Kidney (tissue), 13 donors: ENCODE measurements at regions not wholly inside any gene's neighbourhood (a gene's known extent, or its start where the extent isn't known, plus 50 kb on each side); places are given as distances from the start of the nearest gene placed in this dataset.

Experiments used
- DNase-seq, 5 donors: peaks; one replicate each; pipeline ENCODE4 v3.0.0-alpha.2; 2013 to 2020
- FAIRE-seq: peaks from 2 replicates; lab custom pipeline; 2012; peaks lifted over from hg19 to GRCh38; lab: Jason Lieb, UNC
- H3K27ac ChIP-seq, 2 donors: one replicate each; pipeline ENCODE4 v1.7.0; 2013; ENCODE audit warnings: low read depth in 2 of 2, low read length in 2 of 2, inconsistent platforms in 1 of 2
- H3K27me3 ChIP-seq: one replicate; pipeline ENCODE4 v1.7.1; 2013; ENCODE audit warnings: low read length, inconsistent platforms; ENCODE audit not compliant: control insufficient read depth, insufficient read depth
- H3K36me3 ChIP-seq, 3 donors: one replicate each; pipeline versions ENCODE4 v1.7.0 to v1.7.1; 2013; ENCODE audit warnings: low read length in 3 of 3, control low read depth in 1 of 3, inconsistent platforms in 1 of 3; ENCODE audit not compliant: insufficient read depth in 3 of 3, control insufficient read depth in 2 of 3
- H3K4me1 ChIP-seq, 3 donors: one replicate each; pipeline versions ENCODE4 v1.7.0 to v1.7.1; 2013; ENCODE audit warnings: low read length in 3 of 3, inconsistent platforms in 1 of 3, low read depth in 1 of 3; ENCODE audit not compliant: control insufficient read depth in 2 of 3, insufficient read depth in 2 of 3
- H3K4me3 ChIP-seq, 3 donors: one replicate each; pipeline versions ENCODE4 v1.7.0 to v1.8.1; 2013; ENCODE audit warnings: low read length in 3 of 3, control low read depth in 1 of 3, inconsistent platforms in 1 of 3
- H3K9ac ChIP-seq, 3 donors: one replicate each; pipeline versions ENCODE4 v1.7.0 to v1.7.1; 2013; ENCODE audit warnings: low read length in 3 of 3, control low read depth in 1 of 3, inconsistent platforms in 1 of 3
- H3K9me3 ChIP-seq, 3 donors: one replicate each; pipeline versions ENCODE4 v1.7.0 to v1.7.1; 2013; ENCODE audit warnings: low read length in 3 of 3, control low read depth in 1 of 3, inconsistent platforms in 1 of 3; ENCODE audit not compliant: control insufficient read depth in 2 of 3, insufficient read depth in 1 of 3
- CTCF ChIP-seq: IDR thresholded peaks from 3 replicates; pipeline ENCODE4 v1.5.1; 2012; ENCODE audit warnings: mild to moderate bottlenecking, moderate library complexity, borderline replicate concordance; ENCODE audit not compliant: insufficient read depth; ENCODE audit errors: extremely low read depth
- intact Hi-C: fragments of 100-400 bp; cut with DNase I; formaldehyde crosslinking; loops from one replicate; pipeline ENCODE4 v1.11.1; 2022
- donor health status: control.
- donor health status: control.
- donor health status: control.
- donor health status: control.
- donor health status: control.
- donor health status: DM: yes; HTN: yes; CAD: no.
- donor health status: Normal renal cell carcinoma (clear cell type).

- no peaks in the 10 kb centered on the region for H3K9me3 ChIP-seq
- H3K27me3 ChIP-seq: no peaks in the 10 kb centered on the region
- peak in 4 of 5 donors; percentile 37 to 79 (median 54) for DNase-seq
- no peak overlapping the region for H3K27ac ChIP-seq
- H3K36me3 ChIP-seq: no peaks in the 10 kb centered on the region
- H3K4me1 ChIP-seq: no peaks in the 10 kb centered on the region
- no peak overlapping the region for H3K9ac ChIP-seq
- no peak for TF ChIP-seq CTCF
- no peak for FAIRE-seq
- no peak overlapping the region for H3K4me3 ChIP-seq
- intact Hi-C loops: no loop called here
Measured at GRCh38 chr3:192057261-192057660, 596.3 kb downstream of the PYDC2 start.

GRCh38 chr3:192060160-192060781 lies 599.3 kb downstream of the PYDC2 start:
- peak in 4 of 5 donors; percentile 70 to 94 (median 83) for DNase-seq
- intact Hi-C loops: no loop called here
- Histone ChIP-seq H3K9ac (no peak overlapping the region), H3K36me3 (no peaks in the 10 kb centered on the region), H3K27ac (no peak overlapping the region), H3K9me3 (no peaks in the 10 kb centered on the region), H3K27me3 (no peaks in the 10 kb centered on the region), H3K4me3 (no peak overlapping the region), H3K4me1 (no peaks in the 10 kb centered on the region)
- FAIRE-seq: no peak
- no peak for TF ChIP-seq CTCF

- TF ChIP-seq CTCF: no peak
- Histone ChIP-seq H3K9ac (no peak overlapping the region), H3K27ac (no peak overlapping the region), H3K36me3 (no peaks in the 10 kb centered on the region), H3K4me1 (no peaks in the 10 kb centered on the region), H3K27me3 (no peaks in the 10 kb centered on the region), H3K4me3 (no peak overlapping the region), H3K9me3 (no peaks in the 10 kb centered on the region)
- FAIRE-seq (no peak), DNase-seq (no peak)
- intact Hi-C loops: no loop called here
Measured at GRCh38 chr3:192061426-192061825, 600.5 kb downstream of the PYDC2 start.

- no peak for FAIRE-seq
- intact Hi-C loops: no loop called here
- H3K27me3 ChIP-seq: no peaks in the 10 kb centered on the region
- H3K36me3 ChIP-seq: no peaks in the 10 kb centered on the region
- DNase-seq: no peak
- no peak overlapping the region for H3K9ac ChIP-seq
- H3K27ac ChIP-seq: no peak overlapping the region
- H3K4me3 ChIP-seq: no peak overlapping the region
- no peaks in the 10 kb centered on the region for H3K9me3 ChIP-seq
- no peaks in the 10 kb centered on the region for H3K4me1 ChIP-seq
- TF ChIP-seq CTCF: no peak
Measured at GRCh38 chr3:192062186-192062585, 601.2 kb downstream of the PYDC2 start.
